Body of pancreas (tissue), 4 donors: ENCODE measurements at regions not wholly inside any gene's neighbourhood (a gene's known extent, or its start where the extent isn't known, plus 50 kb on each side); places are given as distances from the start of the nearest gene placed in this dataset.

Experiments
- POLR2A ChIP-seq, 3 donors: fragments of 450-650 bp; IDR thresholded peaks; one replicate each; pipeline ENCODE4 v1.6.1; 2016; ENCODE audit warnings: antibody characterized with exemption in 3 of 3, mild to moderate bottlenecking in 2 of 3
- TF ChIP-seq, protein P1 (sequence below), 7 experiments: fragments of 450-650 bp in 4 of 7; fragments of 200-600 bp in 3 of 7; sonication (generic) in 3 of 7; IDR thresholded peaks; one replicate each; pipeline ENCODE4 v1.5.1; 2016 to 2019; ENCODE audit warnings: antibody characterized with exemption in 7 of 7

GRCh38 chr6:8551993-8552392, 116.6 kb upstream of the SLC35B3 start:
- TF ChIP-seq, protein P1, sequence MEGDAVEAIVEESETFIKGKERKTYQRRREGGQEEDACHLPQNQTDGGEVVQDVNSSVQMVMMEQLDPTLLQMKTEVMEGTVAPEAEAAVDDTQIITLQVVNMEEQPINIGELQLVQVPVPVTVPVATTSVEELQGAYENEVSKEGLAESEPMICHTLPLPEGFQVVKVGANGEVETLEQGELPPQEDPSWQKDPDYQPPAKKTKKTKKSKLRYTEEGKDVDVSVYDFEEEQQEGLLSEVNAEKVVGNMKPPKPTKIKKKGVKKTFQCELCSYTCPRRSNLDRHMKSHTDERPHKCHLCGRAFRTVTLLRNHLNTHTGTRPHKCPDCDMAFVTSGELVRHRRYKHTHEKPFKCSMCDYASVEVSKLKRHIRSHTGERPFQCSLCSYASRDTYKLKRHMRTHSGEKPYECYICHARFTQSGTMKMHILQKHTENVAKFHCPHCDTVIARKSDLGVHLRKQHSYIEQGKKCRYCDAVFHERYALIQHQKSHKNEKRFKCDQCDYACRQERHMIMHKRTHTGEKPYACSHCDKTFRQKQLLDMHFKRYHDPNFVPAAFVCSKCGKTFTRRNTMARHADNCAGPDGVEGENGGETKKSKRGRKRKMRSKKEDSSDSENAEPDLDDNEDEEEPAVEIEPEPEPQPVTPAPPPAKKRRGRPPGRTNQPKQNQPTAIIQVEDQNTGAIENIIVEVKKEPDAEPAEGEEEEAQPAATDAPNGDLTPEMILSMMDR (IDR thresholded peaks at IDR 0.05): no peak
- no peak for TF ChIP-seq POLR2A (IDR thresholded peaks at IDR 0.05)
